ENCODE measurements at regions not wholly inside any gene's neighbourhood (a gene's known extent, or its start where the extent isn't known, plus 50 kb on each side); places are given as distances from the start of the nearest gene placed in this dataset.
A peak's percentile ranks its signal among the peaks of the same experiment; 100 is the strongest.

DNA sequence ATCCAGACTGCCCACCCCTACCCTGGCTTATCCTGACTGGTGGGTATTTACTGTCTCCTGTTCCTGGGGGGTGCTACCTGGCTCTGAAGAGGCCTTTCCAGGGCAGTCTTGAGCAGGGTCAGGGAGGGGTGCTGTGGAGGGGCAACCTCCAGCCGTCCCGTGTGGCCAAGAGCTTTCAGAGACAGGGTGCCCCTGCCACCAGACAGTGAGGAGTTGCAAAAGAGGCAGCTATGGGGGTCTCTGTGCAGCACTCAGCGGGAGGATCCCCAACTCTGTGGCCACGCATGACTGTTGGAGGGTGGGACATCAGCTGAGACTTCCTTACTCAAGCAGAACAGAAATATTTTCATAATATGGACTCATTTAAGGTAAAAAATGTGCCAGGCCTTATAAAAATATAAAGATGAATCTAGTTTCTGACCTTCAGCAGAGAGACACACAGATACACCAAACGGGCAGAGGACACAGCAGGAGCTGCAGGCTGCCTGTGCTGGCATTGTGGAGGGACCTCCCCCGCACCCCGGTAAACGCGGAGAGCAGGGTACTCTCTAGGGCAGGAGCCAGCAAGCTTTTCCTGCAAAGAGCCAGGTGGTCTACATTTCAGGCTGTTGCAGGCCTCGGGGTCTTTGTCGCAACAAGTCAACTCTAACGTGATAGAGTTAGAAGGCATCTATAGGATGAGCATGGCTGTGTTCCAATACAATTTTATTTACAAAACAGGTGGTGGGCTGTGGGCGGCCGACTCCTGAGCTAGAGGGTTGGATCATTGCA, 252.6 kb downstream of the RHOU start:
- in situ Hi-C loops (cut with MboI; ENCODE audit: low sequenced_read_pairs in 4 of 4) (no loop called here), intact Hi-C loops (cut with DNase I; ENCODE audit: low total_unique reads) (no loop called here)
- Histone ChIP-seq H3K27me3 (no peaks in the 10 kb centered on the region), H3K4me1 (peaks cover 19 to 24% of the 10 kb centered on the region in 2 donors), H3K27ac (no peak overlapping the region), H3K36me3 (no peaks in the 10 kb centered on the region), H3K4me3 (no peak overlapping the region), H3K9me3 (no peaks in the 10 kb centered on the region)
- no peak for DNase-seq
- no peak for ATAC-seq
- TF ChIP-seq, protein P1, sequence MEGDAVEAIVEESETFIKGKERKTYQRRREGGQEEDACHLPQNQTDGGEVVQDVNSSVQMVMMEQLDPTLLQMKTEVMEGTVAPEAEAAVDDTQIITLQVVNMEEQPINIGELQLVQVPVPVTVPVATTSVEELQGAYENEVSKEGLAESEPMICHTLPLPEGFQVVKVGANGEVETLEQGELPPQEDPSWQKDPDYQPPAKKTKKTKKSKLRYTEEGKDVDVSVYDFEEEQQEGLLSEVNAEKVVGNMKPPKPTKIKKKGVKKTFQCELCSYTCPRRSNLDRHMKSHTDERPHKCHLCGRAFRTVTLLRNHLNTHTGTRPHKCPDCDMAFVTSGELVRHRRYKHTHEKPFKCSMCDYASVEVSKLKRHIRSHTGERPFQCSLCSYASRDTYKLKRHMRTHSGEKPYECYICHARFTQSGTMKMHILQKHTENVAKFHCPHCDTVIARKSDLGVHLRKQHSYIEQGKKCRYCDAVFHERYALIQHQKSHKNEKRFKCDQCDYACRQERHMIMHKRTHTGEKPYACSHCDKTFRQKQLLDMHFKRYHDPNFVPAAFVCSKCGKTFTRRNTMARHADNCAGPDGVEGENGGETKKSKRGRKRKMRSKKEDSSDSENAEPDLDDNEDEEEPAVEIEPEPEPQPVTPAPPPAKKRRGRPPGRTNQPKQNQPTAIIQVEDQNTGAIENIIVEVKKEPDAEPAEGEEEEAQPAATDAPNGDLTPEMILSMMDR (IDR thresholded peaks at IDR 0.05 in 4 of 5, conservative IDR thresholded peaks at IDR 0.05 in 1 of 5) = no peak
- no peak for TF ChIP-seq POLR2A (IDR thresholded peaks at IDR 0.05)

DNA sequence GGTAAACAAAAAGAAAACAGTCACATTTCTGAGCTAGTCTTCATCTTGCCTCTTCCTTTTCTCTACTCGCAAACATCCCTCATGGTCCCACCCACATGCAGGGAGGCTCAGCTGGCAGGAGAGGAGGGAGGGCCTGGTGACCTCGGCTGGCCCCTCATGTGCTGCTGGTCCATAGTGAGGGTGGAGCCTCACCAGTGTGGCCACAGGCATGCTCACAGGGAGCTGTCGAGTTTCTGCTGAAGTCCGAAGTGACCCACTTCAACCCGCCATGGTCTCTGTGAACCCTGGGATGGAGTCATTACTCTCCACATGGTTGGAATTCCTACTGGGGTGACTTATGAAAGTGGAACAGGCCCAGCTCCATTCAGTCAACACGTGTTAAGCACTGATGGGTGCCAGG, 253.4 kb downstream of the RHOU start:
- in situ Hi-C loops (cut with MboI; ENCODE audit: low sequenced_read_pairs in 4 of 4) (no loop called here), intact Hi-C loops (cut with DNase I; ENCODE audit: low total_unique reads) (no loop called here)
- TF ChIP-seq, protein P1 (IDR thresholded peaks at IDR 0.05 in 4 of 5, conservative IDR thresholded peaks at IDR 0.05 in 1 of 5) = no peak
- TF ChIP-seq POLR2A (IDR thresholded peaks at IDR 0.05) = no peak
- Histone ChIP-seq H3K4me1 (peaks cover 19 to 24% of the 10 kb centered on the region in 2 donors), H3K36me3 (no peaks in the 10 kb centered on the region), H3K27ac (no peak overlapping the region), H3K9me3 (no peaks in the 10 kb centered on the region), H3K4me3 (no peak overlapping the region), H3K27me3 (no peaks in the 10 kb centered on the region)
- ATAC-seq (no peak), DNase-seq (peak in 1 of 2 donors; percentile 41)

DNA sequence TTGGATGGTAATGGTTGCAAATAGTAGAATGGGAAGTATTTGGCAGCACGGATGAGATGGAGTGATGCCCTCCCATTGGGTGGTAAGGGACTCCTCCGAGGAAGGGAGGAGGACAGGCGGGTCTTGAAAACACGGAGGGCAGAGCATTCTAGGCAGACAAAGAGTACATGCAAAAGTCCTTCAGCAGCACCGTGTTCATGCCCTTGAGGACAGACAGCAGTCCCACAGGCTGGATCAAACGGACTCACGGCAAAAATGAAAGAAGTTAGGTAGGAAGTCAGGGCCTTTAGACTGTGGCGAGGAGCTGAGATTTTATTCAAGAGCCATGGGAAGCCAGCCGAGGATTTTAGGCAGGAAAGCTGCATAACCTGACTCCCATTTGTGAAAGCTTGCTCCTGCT, 253.9 kb downstream of the RHOU start:
- Histone ChIP-seq H3K36me3 (no peaks in the 10 kb centered on the region), H3K4me1 (peaks cover 19 to 24% of the 10 kb centered on the region in 2 donors), H3K27me3 (no peaks in the 10 kb centered on the region), H3K4me3 (no peak overlapping the region), H3K27ac (peak overlapping the region in 2 of 4 donors; percentile 34 to 67), H3K9me3 (no peaks in the 10 kb centered on the region)
- intact Hi-C loops (cut with DNase I; ENCODE audit: low total_unique reads) = no loop called here
- DNase-seq = no peak
- in situ Hi-C loops (cut with MboI; ENCODE audit: low sequenced_read_pairs in 4 of 4) = no loop called here
- ATAC-seq = no peak
- TF ChIP-seq POLR2A (IDR thresholded peaks at IDR 0.05) = no peak
- TF ChIP-seq, protein P1 (IDR thresholded peaks at IDR 0.05 in 4 of 5, conservative IDR thresholded peaks at IDR 0.05 in 1 of 5) = no peak

DNA sequence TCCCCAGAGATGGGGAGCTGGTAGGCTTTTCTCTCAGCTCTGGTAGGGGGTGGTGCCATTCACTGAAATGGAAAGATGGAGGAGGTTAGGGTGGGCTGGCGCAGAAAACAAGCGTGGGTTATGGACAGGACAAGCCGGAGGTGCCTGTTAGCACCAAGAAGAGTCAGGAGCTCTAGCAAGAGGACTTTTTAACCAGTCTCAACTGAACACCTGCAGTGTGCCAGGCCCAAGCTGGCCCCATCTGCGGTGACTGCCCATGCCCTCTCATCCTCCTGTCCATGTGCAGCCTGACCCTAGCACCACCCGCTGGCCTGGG, 254.4 kb downstream of the RHOU start:
- ATAC-seq (no peak), DNase-seq (no peak)
- Histone ChIP-seq H3K4me3 (no peak overlapping the region), H3K9me3 (no peaks in the 10 kb centered on the region), H3K27me3 (no peaks in the 10 kb centered on the region), H3K36me3 (no peaks in the 10 kb centered on the region), H3K27ac (peak overlapping the region; percentile 16 to 67 (median 45)), H3K4me1 (peaks cover 19 to 24% of the 10 kb centered on the region in 2 donors)
- in situ Hi-C loops (cut with MboI; ENCODE audit: low sequenced_read_pairs in 4 of 4) (no loop called here), intact Hi-C loops (cut with DNase I; ENCODE audit: low total_unique reads) (no loop called here)
- TF ChIP-seq, protein P1 (IDR thresholded peaks at IDR 0.05 in 4 of 5, conservative IDR thresholded peaks at IDR 0.05 in 1 of 5) = no peak
- TF ChIP-seq POLR2A (IDR thresholded peaks at IDR 0.05) = no peak

Measured in gastrocnemius medialis (tissue), 4 donors.